ENCODE measurements at regions not wholly inside any gene's neighbourhood (a gene's known extent, or its start where the extent isn't known, plus 50 kb on each side); places are given as distances from the start of the nearest gene placed in this dataset.
"Not testable (repeated sequence)": the region's sequence is repeated elsewhere in the genome, so short reads cannot be mapped to it uniquely, and the experiment has no call there.

DNA sequence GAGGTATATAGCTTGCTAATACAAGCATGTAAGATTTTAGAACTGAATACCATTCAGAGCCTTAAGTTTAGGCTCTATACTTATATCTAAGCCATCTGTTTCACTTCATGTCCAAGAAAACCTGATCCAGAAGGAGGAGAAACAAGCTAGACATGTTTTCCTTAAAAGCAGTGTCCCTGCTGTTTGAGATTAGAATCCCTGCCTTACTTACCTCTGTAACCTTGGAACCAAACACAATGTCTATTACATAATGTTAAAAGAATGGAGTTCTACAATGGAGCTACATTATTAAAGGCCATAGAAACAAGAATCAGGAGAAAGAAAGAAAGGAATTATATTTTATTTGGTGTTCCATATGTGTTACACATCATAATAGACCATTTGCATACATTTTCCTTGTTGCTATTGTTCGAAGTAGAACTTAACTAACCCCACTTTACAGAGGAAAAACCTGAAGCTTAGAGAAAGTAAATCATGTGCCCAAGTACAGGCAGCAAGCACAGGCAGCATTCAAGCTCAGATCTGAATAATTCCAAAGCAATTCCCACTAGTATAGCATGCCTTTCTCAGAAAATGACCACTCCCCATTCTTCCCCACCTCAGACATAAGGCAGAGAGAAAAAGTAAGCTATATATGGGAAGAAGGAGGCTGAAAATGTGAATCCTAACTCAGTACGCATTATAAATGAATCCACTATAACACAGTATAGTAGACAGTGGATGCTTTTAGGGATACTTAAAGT is 380.1 kb upstream of the SPAG17 start:
- no peak for DNase-seq (ENCODE audit: low read depth)

- no peak for DNase-seq (ENCODE audit: low read depth)
Measured at GRCh38 chr1:118563981-118564951, 379.2 kb upstream of the SPAG17 start.

DNA sequence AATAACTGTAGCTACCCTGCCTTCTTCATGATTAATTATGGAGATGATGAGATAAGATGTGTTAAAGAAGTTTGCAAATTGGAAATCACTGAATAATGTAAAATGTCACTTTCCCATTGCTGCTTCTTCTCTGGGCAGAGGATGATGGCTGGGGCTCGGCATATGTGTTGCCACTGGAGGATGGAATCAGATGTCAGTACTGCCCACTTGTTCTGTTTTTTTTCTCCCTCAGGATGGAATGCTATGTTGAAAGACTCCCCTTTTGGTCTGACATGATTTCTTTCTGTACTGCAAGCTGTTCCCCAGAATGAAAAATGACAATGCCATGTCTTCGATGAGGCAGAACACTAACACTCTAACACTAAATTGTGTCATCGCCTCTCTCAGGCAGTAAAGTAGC is 373.9 kb upstream of the SPAG17 start:
- no peak for DNase-seq (ENCODE audit: low read depth)

- no peak for DNase-seq (ENCODE audit: low read depth)
Measured at GRCh38 chr1:118556936-118557335, 371.9 kb upstream of the SPAG17 start.

DNA sequence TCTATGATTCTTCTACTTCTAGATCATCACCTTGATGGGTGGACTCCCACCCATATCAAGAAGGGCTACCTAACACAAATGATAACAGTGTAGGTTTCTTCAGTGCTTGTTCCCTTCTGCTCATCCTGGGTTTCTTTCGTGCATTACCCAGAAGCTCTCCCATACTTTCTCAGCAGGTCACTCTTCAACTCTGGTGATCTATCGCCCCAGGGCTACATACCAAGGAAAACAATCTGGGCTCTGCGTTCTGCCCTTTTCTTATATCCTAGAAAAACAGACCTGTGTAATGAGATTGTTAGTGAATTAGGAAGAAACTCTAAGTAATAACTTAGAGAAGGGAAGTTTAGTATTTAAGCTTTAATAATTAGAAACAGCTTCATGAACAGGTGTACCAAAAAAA is 370.6 kb upstream of the SPAG17 start:
- DNase-seq (ENCODE audit: low read depth) = no peak

- DNase-seq (ENCODE audit: low read depth) = no peak
Measured at GRCh38 chr1:118535901-118536300, 350.9 kb upstream of the SPAG17 start.

DNA sequence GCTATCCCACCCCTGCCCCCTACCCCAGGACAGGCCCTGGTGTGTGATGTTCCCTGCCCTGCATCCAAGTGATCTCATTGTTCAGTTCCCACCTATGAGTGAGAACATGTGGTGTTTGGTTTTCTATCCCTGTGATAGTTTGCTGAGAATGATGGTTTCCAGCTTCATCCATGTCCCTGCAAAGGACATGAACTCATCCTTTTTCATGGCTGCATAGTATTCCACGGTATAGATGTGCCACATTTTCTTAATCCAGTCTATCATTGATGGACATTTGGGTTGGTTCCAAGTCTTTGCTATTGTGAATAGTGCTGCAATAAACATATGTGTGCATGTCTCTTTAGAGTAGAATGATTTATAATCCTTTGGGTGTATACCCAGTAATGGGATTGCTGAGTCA is 326.9 kb upstream of the SPAG17 start:
- DNase-seq (ENCODE audit: low read depth) = not testable (repeated sequence)

DNA sequence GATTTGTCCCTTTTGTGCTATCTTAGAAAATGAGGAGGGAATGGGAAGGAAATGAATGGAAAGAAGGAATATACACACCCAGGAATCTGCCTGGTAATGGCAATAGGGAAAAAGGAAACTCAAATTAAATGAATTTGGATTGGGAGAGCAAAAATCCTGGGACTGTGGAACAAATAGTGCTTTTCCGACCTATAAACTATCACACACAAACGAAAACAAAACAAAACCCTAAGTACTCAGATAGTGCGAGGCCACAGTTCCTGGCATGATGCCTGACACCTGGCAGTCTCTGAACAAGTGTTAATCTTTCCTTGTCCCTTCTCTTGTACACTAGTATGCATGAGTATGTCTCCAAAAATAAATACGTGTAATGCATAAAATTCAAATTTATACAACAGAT is 319.8 kb upstream of the SPAG17 start:
- no peak for DNase-seq (ENCODE audit: low read depth)

GRCh38 chr1:118504221-118504644 is 319.2 kb upstream of the SPAG17 start:
- no peak for DNase-seq (ENCODE audit: low read depth)

DNA sequence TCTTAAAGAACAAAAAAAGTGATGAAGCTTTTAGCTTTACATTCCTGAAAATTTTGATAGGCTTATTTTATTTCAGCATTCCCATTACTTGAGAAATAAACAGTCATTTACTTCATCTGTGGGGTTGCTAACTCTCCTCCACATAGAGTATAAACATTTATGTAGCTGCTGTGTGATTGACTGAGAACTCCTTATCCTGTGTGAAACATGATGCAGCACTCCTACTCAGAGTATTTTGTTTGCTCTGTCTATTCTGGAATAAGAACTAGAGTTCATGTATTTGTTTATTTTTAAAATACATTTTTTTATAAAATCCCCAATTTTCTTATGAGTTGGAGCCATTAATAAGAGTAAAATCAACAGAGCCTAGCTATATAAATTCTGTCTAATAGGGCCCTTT is 318.7 kb upstream of the SPAG17 start:
- no peak for DNase-seq (ENCODE audit: low read depth)

DNA sequence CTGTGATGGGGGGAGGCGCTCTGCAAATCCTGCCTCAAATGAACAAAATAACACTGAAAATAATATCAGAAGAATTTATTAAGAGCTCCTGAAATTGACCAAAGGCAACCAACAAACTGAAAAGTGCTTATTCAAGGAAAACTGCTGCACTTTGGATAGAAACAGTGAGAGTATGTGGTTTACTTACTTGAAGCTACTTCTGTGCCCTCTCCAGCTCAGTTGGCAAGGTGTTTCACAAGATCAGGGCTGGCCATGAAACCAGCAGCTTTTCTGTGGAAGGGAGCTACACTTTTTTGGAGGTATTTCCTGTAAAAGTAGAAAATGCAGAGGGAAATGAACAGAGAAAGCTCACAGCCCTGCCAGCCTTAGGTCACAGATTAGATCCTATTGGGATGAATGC is 310.0 kb upstream of the SPAG17 start:
- DNase-seq (ENCODE audit: low read depth) = no peak

DNA sequence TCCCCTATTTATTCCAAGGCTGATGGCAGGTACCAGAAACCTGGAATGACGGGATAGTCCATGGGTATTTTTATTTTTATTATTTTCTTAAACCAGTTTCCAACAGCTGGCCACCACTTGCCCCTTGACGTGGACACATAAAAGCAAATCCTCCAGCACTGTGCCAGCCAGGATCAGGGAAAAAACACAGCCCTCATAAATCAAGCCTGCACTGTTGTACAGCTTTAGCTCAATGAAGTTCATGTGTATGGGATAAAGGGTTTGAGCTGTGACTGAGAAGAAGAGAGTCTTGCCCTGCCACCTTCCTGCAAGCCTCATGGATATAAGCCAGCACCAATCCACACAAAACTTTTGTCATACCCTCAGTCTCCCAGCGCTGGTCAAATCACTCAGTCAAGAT is 303.8 kb upstream of the SPAG17 start:
- DNase-seq (ENCODE audit: low read depth) = no peak

- no peak for DNase-seq (ENCODE audit: low read depth)
Measured at GRCh38 chr1:118487932-118488331, 302.9 kb upstream of the SPAG17 start.

DNA sequence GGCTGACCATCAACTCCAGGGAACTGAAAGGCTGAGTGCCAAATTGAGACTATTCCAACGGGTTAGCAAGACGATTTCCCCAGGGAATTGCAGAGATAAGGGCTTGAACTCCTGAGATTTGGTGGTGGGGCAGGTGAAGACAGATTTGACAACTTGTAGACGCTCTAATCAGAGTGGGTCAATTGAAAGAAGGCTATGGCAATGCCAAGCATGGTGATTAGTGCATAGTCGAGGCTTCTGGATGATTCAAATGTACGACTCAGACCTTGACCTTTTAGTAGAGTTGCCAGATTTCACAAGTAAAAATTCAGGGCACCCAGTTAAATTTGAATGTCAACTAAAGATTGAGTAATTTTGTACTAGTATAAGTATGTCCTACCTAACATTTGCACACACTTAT is 302.1 kb upstream of the SPAG17 start:
- no peak for DNase-seq (ENCODE audit: low read depth)

- DNase-seq (ENCODE audit: low read depth) = no peak
Measured at GRCh38 chr1:118486199-118486598, 301.2 kb upstream of the SPAG17 start.

DNA sequence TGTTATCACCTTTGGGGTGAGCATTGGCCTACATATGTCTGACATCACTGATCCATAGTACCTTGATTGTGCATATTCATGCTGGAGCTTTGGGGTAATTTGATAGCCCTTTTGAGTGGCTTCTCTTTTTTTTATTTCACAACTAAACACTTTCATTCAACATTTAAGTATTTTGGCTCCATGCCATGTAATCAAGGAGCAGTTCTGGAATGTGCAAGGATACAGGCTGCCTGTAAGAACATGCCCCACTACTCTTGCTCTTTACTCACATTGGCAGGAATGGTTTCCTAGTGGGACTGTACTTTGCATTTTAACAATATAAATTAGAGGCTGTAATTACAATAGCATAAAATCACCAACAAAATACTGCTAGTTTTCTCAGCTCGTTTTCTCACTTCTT is 300.7 kb upstream of the SPAG17 start:
- no peak for DNase-seq (ENCODE audit: low read depth)

DNA sequence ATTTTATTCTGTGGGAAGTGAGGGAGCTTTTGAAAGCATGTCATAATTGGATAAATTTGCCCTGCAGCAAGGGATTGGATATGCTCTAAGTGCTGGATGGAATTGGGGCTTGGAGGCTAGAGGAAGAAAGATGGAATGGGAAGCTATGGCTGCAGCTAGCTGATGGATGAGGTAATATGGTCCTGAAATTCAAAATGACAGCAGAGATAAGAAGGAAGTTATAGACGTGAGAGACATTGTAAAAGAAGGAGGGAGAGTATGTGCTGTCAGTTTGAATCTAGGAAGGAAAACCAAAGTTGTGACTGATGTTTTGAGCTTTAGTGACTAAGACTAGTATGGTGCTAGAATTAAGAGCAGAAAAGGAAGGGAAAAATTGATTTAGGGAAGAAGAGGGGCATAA is 299.9 kb upstream of the SPAG17 start:
- no peak for DNase-seq (ENCODE audit: low read depth)

GRCh38 chr1:118483245-118484006 is 298.4 kb upstream of the SPAG17 start:
- no peak for DNase-seq (ENCODE audit: low read depth)

DNA sequence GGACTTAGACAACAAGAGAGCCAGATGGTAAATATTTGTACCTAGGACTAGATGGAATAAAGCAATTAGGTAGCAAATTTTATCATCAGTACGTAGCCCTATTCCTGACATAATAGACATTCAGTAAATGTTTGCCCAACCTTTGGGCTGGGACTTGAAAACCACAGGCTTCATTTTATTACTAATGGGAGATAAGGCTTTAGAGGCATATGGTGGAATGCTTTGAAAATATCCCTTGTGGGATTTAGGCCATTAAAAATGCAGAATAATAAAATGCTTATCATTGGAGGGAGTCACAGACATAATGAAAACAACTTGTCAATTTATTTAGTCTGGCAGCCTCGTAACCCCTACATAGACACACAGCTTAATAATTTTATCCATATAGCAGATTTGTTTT is 296.1 kb upstream of the SPAG17 start:
- DNase-seq (ENCODE audit: low read depth) = no peak

- no peak for DNase-seq (ENCODE audit: low read depth)
Measured at GRCh38 chr1:118479351-118479750, 294.3 kb upstream of the SPAG17 start.

GRCh38 chr1:118473825-118474224 is 288.8 kb upstream of the SPAG17 start:
- DNase-seq (ENCODE audit: low read depth) = no peak

DNA sequence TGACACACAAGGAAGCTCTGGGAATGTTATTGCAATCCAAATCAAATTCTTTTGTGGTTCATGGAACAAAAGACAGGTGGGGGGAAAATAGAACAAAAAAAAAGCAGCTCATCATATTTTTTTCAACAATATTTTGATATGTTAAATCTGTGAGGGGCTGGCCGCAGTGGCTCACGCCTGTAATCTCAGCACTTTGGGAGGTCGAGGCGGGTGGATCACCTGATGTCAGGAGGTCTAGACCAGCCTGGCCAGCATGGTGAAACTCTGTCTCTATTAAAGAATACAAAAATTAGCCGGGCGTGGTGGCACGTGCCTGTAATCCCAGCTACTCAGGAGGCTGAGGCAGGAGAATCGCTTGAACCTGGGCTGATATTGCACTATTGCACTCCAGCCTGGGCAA is 279.4 kb upstream of the SPAG17 start:
- not testable (repeated sequence) for DNase-seq (ENCODE audit: low read depth)

DNA sequence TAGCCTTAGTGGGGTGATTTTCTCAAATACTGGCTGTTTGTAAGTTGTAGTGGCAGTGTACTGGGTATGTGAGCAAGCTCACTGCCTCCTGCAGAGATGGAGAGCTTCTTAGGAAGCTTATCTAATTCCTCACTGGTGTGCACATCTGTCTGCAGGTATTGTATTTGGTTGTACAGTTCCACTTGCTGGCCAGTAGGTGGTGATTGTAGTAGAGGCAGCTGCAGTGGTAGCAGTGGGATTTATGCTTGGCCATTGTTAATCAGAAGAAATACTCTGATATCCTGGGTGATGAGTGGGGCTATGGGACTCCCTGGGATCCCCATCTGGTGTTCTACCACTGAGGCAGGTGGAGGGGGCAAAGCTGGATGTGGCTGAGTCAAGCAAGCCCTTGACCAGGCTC is 276.1 kb upstream of the SPAG17 start:
- no peak for DNase-seq (ENCODE audit: low read depth)

All from HS-5 (cell line).